GM21526 (cell line): ENCODE measurements at regions not wholly inside any gene's neighbourhood (a gene's known extent, or its start where the extent isn't known, plus 50 kb on each side); places are given as distances from the start of the nearest gene placed in this dataset.

ENCODE experiments used
- ATAC-seq: cut with Tn5 transposase; IDR thresholded peaks from one replicate; pipeline ENCODE4 v1.9.1; 2021; ENCODE audit warnings: moderate library complexity; ENCODE audit not compliant: unreplicated experiment, low FRiP score

DNA sequence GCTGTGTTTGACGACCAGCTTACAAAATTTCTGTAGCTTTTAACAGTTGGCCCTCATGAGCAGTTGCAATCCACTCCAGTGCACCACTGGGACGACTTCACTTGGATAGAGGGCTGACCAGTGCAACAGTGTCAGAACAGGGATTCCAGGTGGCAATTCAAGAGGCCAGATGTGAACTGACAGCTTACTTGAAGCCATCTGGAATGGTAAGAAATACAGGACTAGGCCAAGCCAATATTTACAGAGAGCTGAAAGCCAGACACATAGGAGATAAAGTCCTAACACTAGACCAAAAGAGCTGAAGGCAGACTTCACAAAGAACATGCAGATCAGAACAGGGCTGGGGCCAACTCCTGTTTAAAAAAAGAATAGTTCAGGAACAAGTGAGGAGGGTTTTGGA lies 93.5 kb upstream of the NFIA start:
- ATAC-seq: no peak

DNA sequence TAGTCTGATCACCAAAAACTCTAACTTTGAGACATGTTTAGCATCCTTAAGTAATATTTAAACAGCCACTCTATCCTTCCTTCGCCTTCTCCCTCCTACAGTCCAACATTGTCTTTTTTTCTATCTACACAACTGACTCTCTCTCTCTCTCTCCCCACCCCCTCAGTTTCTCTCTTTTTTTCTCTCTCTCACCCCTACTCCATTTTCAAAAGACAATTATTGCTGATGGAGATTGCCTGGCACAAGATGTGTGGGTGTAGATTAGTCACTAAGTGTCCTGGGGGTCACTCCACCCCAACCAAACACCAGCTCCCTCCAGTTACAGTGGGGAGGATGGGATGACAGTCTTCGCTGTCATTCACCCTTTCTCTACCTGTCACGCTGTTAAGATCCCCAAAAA lies 94.5 kb upstream of the NFIA start:
- no peak for ATAC-seq

DNA sequence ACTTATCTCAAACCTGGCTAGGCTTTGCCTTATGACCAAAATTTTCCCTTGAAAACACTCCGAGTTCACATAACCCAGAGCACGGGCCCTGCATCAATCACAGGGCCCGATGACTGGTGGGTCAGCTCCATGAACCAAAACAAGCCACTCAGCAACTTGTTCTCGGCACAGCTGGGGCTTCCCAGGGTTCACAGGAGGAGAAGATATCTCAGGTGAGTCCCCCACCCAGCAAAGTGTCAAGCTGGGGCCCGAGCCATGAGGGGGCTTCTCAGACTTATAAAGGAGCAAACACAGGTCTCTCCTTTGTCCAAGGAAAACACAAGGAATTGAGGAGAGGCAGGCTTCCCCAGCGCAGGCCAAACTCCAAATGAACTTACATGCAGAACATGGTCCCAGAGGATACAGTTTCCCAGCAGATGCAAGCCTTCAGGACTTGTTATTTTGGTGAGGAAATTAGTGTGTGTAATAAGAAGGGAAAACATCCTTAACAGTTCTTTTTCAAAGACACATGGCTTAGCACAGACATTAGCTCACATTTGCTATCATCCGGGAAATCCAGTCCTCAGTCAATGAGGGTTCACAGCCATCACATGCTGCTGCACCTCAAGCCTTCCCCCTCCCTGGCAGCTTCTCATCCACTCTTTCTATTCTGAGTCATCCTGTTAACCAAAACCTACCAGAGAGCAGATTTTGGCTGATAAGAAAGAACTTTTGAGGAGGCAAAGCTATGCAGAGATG lies 98.1 kb upstream of the NFIA start:
- ATAC-seq: no peak

DNA sequence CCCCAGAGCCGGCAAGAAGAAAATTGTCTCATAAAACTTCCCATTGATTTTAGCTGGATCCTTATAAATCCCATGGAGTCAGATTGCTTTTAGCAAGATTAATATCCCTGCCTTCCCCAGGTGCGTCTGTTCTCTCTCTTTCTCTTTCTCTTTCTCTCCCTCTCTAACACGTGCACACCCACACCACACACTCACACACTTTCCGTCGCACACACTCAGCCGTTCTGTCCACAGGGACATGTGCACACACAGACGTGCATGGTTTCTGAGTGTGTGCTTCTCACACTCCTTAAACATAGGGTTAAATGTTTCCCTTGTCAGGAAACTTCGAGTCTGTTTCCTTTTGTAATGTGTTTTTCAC lies 98.7 kb upstream of the NFIA start:
- ATAC-seq: no peak

DNA sequence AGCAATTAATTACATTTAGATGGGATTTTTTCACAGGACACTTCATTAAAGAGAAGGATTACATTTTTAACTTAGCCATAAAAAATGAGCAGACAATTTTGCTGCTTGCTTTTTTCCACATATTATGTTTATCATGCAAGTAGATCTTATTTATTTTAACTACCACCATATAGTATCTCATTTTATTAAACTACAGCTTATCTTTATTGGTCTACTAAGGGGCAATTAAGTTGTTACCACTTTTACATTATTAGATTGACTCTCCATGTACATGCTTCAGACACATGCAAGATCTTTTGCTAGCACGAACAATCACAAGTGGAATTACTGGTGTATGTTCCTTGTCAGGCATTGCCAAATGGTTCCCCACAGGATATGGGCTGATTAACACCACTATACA lies 99.8 kb upstream of the NFIA start:
- ATAC-seq: no peak

DNA sequence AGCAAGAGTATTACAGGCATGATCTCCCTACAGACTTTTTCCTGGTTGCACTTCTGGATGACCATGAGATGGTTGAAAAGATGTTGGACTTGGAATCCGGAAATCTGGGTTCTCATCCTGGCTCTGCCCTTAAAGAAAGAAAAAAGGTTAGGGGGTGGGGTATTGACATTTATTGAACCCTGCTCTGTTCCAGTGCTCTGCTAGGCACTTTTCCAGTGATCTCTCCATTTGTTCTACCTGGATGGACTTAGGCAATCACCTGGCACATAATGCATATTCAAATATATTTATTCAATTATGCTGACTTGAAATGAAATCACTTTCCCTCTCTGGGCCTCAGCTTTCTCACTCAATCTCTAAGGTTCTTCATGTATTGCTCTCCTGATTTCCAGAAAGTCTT lies 101.0 kb upstream of the NFIA start:
- ATAC-seq: no peak

DNA sequence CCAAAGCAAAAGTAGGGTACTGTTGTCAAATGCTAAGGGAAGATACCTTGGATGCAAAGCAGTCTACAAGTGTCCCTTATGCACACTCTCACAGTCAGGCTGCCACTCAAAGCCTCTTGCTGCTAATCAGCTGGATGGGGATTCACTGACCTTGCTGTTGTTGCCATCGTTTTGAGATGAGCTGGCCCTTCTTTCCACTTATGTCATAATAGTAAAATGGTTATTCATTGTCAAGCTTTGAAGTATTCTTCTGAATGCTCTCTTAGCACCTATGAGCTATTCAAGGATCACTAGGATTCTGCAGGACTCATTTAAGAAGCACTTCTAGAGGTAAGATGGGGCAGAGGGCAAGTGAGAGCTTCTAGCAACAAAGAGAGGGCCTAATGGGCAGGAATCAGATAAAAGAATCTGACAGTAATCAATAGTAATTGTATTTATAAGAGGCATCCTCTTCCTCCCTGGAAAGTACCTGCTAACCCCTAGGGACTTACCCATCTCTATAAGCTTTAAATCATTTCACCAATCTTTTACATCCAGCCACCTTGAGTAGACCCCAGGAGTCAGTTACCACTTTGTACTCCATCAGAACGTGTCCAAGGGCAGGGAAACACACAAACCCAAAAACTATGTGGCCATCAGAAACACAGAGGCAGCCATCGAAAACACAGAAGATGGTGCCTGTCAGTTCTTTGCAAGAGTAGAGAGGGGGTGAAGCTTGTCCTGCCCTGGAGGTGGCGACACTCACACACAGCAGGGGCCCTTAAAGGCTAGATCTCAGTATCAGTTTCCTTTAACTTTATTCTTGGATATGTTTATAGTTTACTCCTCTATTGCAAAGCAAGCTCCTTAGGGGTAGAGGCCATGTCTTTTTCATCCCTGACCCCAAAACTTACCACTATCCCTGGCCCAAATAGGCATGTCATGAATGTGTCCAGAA lies 103.7 kb upstream of the NFIA start:
- peak; percentile 88 for ATAC-seq

DNA sequence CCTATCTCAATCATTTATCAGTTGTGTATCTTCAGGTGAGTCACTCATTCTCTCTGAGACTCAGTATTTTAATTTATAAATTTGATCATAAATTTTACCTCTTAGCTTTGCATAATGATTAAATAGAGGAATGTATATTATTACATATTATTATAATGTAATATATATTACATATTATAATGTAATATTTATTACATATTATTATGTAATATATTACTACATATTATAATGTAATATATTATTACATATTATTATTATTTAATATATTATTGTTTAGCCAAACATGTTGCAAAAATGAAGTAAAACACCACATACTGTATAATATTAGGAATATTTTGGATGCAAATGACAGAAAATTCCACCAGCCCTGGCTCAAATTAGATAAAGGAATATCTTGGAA lies 104.7 kb upstream of the NFIA start:
- no peak for ATAC-seq

DNA sequence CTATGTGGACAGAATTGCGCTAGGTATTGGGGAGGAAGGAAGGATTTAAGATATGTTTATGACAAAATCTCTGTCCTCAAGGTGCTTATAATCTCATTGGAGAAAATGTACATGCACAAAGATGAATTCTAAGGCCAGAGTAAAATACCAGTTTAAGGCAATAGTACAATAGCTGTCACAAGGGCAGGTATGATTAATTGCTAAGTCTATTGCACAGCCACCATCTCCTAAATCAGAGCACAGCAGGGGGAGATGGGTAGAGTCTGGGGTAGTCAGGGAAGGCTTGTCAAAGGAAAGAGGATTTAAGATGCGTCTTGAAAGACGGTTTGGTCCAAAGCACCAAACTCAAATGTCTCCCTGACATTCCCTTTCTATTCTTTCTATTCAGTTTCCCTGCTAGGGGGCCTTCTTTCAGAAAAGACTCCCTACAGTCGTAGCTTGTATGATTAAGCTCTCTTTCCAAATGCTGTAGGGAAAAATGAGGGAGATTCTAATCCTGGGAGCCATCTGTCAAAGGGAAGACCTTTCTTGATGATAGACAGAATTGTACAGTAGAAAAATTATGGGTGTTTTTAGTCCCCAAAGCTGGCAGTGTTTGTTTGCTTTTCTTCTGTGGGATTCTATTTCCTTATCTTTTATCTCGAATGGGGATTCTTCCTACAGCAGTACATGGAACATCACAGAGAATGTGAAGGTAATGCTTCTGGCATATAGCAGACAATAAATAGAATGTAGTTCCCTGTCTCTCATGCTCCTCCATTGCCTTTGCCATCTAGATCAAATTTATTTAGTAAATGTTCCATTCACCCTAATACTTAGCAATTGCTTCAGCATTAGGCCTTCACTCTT lies 107.6 kb upstream of the NFIA start:
- no peak for ATAC-seq

DNA sequence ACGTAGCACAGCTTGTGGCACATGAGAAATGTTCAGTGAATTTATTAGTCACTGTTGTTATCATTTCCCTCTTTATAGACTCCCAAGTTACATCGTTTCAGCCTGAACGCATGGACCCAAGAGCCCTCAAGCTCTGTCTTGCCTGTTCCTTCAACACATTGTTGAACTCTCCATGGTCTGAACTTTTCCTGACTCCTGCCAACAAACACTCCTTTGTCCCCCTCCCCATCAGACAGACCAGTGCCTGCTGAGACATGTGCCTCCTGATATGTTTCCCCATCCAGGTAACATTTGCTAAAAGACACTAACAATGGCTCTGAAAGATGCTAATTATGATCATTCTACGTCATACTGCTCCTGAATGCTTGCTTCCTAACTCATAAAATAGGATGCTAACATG lies 108.7 kb upstream of the NFIA start:
- no peak for ATAC-seq

DNA sequence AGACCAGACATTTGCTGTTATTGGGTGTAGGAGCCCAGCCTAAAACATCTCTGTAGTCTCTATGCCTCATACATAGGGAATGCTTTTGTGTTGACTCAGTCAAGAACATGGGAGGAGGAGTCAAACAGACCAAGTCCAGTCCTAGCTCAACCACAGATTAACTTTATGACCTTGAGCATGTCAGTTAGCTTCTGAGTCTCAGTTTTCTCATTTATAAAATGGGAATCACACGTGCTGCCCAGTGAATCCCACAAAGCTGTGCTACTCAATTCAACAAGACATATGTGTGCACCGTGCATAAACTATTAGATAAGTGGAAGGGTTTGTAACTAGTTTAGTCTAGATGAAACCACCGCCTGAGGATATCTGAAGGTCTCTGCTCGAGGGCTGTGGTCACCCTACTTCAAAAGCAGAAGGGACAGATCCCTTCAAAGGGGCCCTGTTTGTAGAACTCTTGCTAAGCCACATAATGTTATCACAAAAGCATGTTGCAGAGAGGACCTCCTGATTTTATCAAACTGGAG lies 109.5 kb upstream of the NFIA start:
- ATAC-seq: no peak

DNA sequence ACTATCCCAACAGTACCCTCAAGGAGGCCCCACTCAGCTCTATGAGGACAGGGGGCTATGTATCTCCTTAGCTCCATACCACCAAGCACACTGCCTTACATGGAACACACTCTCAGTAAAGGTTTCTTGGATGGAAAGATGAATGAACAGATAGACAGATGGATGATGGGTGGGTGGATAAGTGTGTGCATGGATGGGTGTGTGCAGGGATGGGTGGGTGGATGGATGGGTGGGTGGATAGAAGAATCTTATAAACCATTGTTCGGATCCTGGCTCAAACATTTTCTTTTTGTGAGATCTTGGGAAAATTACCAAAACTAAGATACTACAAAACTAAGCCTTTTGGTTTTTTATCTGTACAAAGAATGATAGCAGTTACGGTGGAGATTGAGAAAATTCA lies 111.0 kb upstream of the NFIA start:
- no peak for ATAC-seq

DNA sequence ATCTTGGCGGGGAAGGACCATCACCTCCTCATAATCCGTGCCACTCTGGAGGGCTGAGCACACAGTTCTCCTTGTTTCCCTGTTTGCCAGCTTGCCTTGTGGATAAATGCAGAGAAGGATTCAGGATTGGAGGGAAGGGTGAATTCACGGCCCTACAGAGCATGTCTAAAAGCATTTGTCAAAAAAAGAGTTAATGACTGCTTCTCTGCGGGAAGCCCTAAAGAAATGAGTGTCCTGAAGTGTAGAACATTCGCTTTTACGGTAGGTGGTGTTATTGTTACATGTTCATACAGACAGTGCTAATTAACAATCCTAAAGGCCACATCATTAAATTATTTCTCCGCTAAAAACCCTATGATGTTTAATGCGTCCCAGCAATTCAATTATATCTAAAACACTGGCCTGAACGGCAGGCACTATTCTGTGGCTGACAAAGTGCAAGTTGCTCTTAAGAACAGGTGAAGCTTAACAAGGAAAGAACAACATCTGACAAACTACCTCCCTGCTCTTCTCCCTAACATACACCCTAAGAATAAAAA lies 112.3 kb upstream of the NFIA start:
- ATAC-seq: no peak

DNA sequence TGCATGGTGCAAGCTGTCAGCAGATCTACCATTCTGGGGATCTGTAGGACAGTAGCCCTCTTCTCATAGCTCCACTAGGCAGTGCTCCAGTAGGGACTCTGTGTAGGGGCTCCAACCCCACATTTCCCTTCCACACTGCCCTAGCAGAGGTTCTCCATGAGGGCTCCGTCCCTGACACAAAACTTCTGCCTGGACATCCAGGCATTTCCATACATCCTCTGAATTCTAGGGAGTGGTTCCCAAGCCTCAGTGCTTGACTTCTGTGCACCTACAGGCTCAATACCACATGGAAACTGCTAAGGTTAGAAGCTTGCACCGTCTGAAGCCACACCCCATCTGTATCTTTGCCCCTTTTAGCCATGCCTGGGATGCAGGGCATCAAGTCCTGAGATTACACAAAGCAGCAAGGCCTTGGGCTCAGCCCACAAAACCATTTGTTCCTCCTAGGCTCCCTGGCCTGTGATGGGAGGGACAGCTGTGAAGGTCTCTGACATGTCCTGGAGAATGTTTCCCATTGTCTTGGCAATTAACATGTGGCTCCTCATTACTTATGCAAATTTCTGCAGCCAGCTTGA lies 117.0 kb upstream of the NFIA start:
- ATAC-seq: no peak

DNA sequence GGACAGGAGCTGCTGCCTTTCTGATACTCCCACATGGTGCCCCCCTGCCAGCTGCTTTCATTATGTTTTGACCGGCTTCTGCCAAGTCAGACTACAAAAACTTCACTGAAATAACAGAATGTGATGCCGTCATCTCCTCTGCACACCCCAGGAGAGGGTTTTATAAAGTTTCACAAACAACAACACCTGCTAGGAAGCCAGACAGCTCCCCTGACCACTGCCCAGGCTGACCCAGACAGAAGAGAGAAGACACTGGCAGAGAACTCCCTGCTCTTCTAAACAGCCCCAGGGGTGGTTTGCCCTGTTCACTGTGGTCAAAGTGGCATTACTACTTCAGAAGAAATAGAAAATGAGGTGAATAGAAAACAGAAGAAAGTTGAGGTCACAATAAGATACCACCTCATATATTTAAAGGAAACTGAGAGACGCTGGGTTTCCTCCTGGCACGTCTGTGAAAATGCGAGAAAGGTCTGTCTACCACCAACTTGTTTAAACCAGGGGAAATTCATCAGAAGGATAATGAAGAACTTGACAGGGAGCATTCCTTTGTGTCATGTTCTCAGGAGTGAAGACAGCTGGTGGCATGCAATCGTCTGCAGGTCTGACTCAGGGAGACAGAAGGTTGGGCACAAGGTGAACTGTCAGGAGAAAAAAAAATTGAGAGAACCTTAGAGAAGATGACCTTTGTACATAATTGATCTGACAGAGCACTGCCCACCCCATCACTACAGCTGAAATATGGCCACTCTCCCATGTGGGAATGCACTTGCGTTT lies 119.0 kb upstream of the NFIA start:
- no peak for ATAC-seq

DNA sequence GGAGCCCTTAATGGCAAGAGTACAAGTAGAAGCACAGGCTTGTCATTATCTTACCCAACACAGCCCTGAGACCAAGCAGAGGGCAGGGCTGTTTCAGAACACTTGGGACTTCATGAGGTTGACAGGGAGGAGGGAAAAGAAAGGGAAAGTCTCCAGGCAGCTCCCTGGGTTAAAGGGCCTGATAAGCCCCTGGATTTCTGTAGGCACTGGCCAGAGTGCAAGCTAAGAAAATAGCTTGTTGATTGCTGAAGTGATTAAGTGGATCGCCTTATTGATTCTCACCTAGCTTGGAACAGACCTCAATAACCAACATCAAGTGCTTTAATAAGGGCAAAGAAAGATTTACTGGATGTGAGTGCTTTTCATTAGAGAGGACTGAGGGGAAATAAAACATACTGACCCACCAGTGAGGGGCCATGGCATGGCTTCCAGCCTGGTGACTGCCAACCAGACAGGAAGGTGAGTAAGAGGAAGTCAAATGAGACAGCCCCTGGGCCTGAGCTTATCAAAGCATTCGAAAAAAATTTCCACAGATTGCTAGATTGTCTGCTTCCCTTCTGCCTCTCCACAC lies 121.4 kb upstream of the NFIA start:
- no peak for ATAC-seq

DNA sequence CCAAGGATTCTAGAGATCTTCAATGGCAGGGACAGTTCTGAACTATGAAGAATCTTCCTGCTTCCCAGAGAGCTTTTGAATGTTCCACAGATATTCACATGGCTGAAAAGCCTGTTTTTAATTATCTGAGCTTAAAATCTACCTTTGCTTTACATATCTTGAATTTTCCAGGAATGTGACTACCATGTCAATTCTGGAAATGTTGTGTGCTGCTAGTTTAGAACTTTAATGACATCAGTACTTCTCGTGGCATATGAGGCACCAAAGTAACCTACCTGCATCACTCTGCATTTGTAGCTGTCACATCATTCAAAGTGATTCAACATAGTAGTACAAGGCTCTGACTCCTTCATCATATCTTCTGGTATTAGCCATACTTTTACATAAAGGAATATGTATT lies 122.7 kb upstream of the NFIA start:
- ATAC-seq: no peak

DNA sequence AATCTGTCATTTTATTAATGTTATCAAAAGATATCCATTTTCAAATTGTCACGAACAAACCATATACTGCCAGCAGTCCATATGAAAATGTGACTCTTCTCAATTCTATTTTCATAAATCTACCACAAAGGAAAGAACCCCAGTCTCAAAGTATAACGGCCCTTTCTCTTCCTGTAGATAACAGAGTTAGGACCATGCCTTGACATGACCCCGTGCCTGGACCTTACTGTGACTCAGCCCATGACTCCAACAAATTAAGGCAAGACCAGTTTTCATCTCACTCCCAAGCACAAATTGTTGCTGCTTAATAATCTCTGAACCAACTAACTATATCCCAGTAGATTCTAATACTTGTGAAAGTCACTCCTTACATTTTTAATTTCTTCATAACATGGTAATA lies 124.4 kb upstream of the NFIA start:
- no peak for ATAC-seq

DNA sequence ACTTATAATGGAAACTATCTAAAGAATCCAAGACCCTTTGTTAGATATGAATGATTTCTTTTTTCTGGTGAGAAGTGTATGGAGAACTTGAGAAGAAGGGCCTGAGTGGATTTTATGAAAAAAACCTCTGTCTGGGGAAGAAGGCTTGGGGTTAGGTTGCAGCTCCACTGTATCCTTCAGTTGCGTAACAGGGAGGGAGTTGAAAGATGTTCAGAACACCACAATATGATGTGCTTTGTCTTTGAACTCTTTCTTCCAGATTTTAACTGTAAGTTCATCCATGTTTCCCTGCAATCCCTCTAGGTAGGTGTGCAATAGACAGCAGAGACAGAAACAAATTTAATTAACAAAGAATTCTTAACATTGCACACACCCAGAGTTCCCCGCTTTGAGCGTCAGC lies 125.8 kb upstream of the NFIA start:
- ATAC-seq: no peak
